ENCODE measurements at regions not wholly inside any gene's neighbourhood (a gene's known extent, or its start where the extent isn't known, plus 50 kb on each side); places are given as distances from the start of the nearest gene placed in this dataset.

- Histone ChIP-seq H3K4me2 (ENCODE audit: control insufficient read depth, insufficient read depth) (no peak overlapping the region), H3K36me3 (ENCODE audit: control insufficient read depth in 2 of 2, insufficient read depth in 2 of 2, low read length in 1 of 2) (no peaks in the 10 kb centered on the region), H3K9ac (ENCODE audit: control insufficient read depth, insufficient read depth, low read length) (no peak overlapping the region), H3K27me3 (replicated peaks in 1 of 2; ENCODE audit: control insufficient read depth in 2 of 2, insufficient read depth in 2 of 2, low read length in 1 of 2) (no peaks in the 10 kb centered on the region), H3K27ac (ENCODE audit: control insufficient read depth, insufficient read depth) (no peak overlapping the region), H3K9me3 (replicated peaks; ENCODE audit: control insufficient read depth, insufficient read depth, low read length) (no peaks in the 10 kb centered on the region), H3K4me3 (no peak overlapping the region), H2AFZ (ENCODE audit: control insufficient read depth, low read depth, low read length) (no peak overlapping the region), H3K79me2 (ENCODE audit: control insufficient read depth, insufficient read depth, low read length) (no peaks in the 10 kb centered on the region), H4K20me1 (ENCODE audit: control insufficient read depth, insufficient read depth) (no peaks in the 10 kb centered on the region), H3K4me1 (ENCODE audit: control insufficient read depth, insufficient read depth, low read length) (no peaks in the 10 kb centered on the region; the same call in 1 of the 2 replicates)
- FAIRE-seq (peak; percentile 72), ATAC-seq (peak; percentile 81), DNase-seq (ENCODE audit: low read depth, low spot score) (no peak)
- no TSS peak for BruUV-seq (replicated peaks)
- ChIA-PET POLR2A (no interaction called here), RAD21 (ENCODE audit: unreplicated experiment) (no interaction called here), SMC1A (ENCODE audit: uncharacterized antibody, unreplicated experiment) (interaction anchor here (1.2 kb wide), 1 partner anchor 9 kb away, joined by 3 read pairs; no protein-coding TSS in a partner anchor), CTCF (no interaction called here)
- in situ Hi-C loops (cut with MboI) (no loop called here), intact Hi-C loops (cut with micrococcal nuclease; ENCODE audit: unreplicated experiment) (no loop called here)
- WGBS (ENCODE audit: insufficient coverage, insufficient replicate concordance, low lambda C conversion rate, missing lambda C conversion rate), result 6% methylated on average over 5 of the region's 5 CpGs
- TF ChIP-seq SUPT20H (IDR thresholded peaks at IDR 0.05; ENCODE audit: borderline replicate concordance, control insufficient read depth, low read depth, low read length), result no peak
- peak; percentile 4; the same call in 1 of the 2 replicates for TF ChIP-seq SPI1 (IDR thresholded peaks at IDR 0.05; ENCODE audit: borderline replicate concordance, insufficient read depth, low read depth, low read length)
- TF ChIP-seq BACH1 (IDR thresholded peaks at IDR 0.05; ENCODE audit: borderline replicate concordance), result no peak
- no peak for TF ChIP-seq TARDBP (IDR thresholded peaks at IDR 0.05; ENCODE audit: borderline replicate concordance)
- TF ChIP-seq IKZF2 (IDR thresholded peaks at IDR 0.05), result peak; percentile 38 to 41; a peak in 2 of 4 replicates
Measured at GRCh38 chr1:147053269-147053668, 115.1 kb downstream of the NBPF12 start.

GRCh38 chr1:147052677-147053076 is 114.6 kb downstream of the NBPF12 start:
- H2AFZ ChIP-seq (ENCODE audit: control insufficient read depth, low read depth, low read length), result no peak overlapping the region
- BruUV-seq (replicated peaks), result no TSS peak
- no peaks in the 10 kb centered on the region for H3K36me3 ChIP-seq (ENCODE audit: control insufficient read depth in 2 of 2, insufficient read depth in 2 of 2, low read length in 1 of 2)
- no peak overlapping the region for H3K27ac ChIP-seq (ENCODE audit: control insufficient read depth, insufficient read depth)
- H3K4me2 ChIP-seq (ENCODE audit: control insufficient read depth, insufficient read depth), result no peak overlapping the region
- H3K4me3 ChIP-seq, result no peak overlapping the region
- ChIA-PET RAD21 (ENCODE audit: unreplicated experiment) (no interaction called here), CTCF (no interaction called here), SMC1A (ENCODE audit: uncharacterized antibody, unreplicated experiment) (no interaction called here), POLR2A (no interaction called here)
- H3K79me2 ChIP-seq (ENCODE audit: control insufficient read depth, insufficient read depth, low read length), result no peaks in the 10 kb centered on the region
- FAIRE-seq, result no peak
- in situ Hi-C loops (cut with MboI), result no loop called here
- ATAC-seq, result peak; percentile 63
- no peaks in the 10 kb centered on the region for H3K9me3 ChIP-seq (replicated peaks; ENCODE audit: control insufficient read depth, insufficient read depth, low read length)
- TF ChIP-seq SMC3 (IDR thresholded peaks at IDR 0.05; ENCODE audit: borderline replicate concordance, low read length) (no peak), HCFC1 (IDR thresholded peaks at IDR 0.05; ENCODE audit: low read length) (no peak), BHLHE40 (IDR thresholded peaks at IDR 0.05; ENCODE audit: borderline replicate concordance in 1 of 2, low read depth in 2 of 2, low read length in 1 of 2) (no peak), SIN3A (IDR thresholded peaks at IDR 0.05; ENCODE audit: low read depth, low read length) (no peak), NFXL1 (IDR thresholded peaks at IDR 0.05; ENCODE audit: borderline replicate concordance) (no peak), NBN (IDR thresholded peaks at IDR 0.05) (no peak)
- TF ChIP-seq, protein P1, sequence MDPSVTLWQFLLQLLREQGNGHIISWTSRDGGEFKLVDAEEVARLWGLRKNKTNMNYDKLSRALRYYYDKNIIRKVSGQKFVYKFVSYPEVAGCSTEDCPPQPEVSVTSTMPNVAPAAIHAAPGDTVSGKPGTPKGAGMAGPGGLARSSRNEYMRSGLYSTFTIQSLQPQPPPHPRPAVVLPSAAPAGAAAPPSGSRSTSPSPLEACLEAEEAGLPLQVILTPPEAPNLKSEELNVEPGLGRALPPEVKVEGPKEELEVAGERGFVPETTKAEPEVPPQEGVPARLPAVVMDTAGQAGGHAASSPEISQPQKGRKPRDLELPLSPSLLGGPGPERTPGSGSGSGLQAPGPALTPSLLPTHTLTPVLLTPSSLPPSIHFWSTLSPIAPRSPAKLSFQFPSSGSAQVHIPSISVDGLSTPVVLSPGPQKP (IDR thresholded peaks at IDR 0.05; ENCODE audit: low read depth, low read length), result no peak
- H4K20me1 ChIP-seq (ENCODE audit: control insufficient read depth, insufficient read depth), result no peaks in the 10 kb centered on the region
- H3K9ac ChIP-seq (ENCODE audit: control insufficient read depth, insufficient read depth, low read length), result no peak overlapping the region
- no peaks in the 10 kb centered on the region for H3K27me3 ChIP-seq (replicated peaks in 1 of 2; ENCODE audit: control insufficient read depth in 2 of 2, insufficient read depth in 2 of 2, low read length in 1 of 2)
- H3K4me1 ChIP-seq (ENCODE audit: control insufficient read depth, insufficient read depth, low read length), result no peaks in the 10 kb centered on the region; the same call in 1 of the 2 replicates
- DNase-seq (ENCODE audit: low read depth, low spot score), result no peak
- 65% methylated on average over 5 of the region's 5 CpGs for WGBS (ENCODE audit: insufficient coverage, insufficient replicate concordance, low lambda C conversion rate, missing lambda C conversion rate)
- intact Hi-C loops (cut with micrococcal nuclease; ENCODE audit: unreplicated experiment), result no loop called here

Measured in GM12878 (cell line).